HCT116 (cell line): ENCODE measurements at regions not wholly inside any gene's neighbourhood (a gene's known extent, or its start where the extent isn't known, plus 50 kb on each side); places are given as distances from the start of the nearest gene placed in this dataset.

Source experiments
- EZH2 ChIP-seq: fragments of 200-600 bp; sonication (generic); IDR thresholded peaks from 2 replicates; pipeline ENCODE4 v1.6.1; 2017; ENCODE audit warnings: antibody characterized with exemption, mixed run types
- JUND ChIP-seq: IDR thresholded peaks from 2 replicates; pipeline ENCODE4 v1.6.1; 2012
- POLR2A ChIP-seq: IDR thresholded peaks from 2 replicates; pipeline ENCODE4 v1.7.0; 2011; ENCODE audit warnings: borderline replicate concordance; ENCODE audit not compliant: insufficient read depth, insufficient read length; ENCODE audit errors: extremely low read depth
- YY1 ChIP-seq: IDR thresholded peaks from 2 replicates; pipeline ENCODE4 v1.6.1; 2011; ENCODE audit warnings: low read length, low read depth, moderate library complexity, mild to moderate bottlenecking; ENCODE audit not compliant: insufficient replicate concordance; ENCODE audit errors: extremely low read depth
- TF ChIP-seq, protein P1 (sequence below), 3 experiments: fragments of 200-600 bp in 1 of 3; sonication (generic) in 1 of 3; IDR thresholded peaks in 2 of 3; conservative IDR thresholded peaks in 1 of 3; 2 replicates each; pipeline ENCODE4 v1.5.1; 2012 to 2017; ENCODE audit warnings: low read depth in 2 of 3, low read length in 2 of 3, antibody characterized with exemption in 1 of 3, borderline replicate concordance in 1 of 3, control low read depth in 1 of 3, mild to moderate bottlenecking in 1 of 3, mixed read lengths in 1 of 3, mixed run types in 1 of 3, moderate library complexity in 1 of 3; ENCODE audit not compliant: insufficient read depth in 1 of 3

GRCh38 chr2:82268446-82268845, 1963.9 kb upstream of the LRRTM1 start:
- TF ChIP-seq, protein P1, sequence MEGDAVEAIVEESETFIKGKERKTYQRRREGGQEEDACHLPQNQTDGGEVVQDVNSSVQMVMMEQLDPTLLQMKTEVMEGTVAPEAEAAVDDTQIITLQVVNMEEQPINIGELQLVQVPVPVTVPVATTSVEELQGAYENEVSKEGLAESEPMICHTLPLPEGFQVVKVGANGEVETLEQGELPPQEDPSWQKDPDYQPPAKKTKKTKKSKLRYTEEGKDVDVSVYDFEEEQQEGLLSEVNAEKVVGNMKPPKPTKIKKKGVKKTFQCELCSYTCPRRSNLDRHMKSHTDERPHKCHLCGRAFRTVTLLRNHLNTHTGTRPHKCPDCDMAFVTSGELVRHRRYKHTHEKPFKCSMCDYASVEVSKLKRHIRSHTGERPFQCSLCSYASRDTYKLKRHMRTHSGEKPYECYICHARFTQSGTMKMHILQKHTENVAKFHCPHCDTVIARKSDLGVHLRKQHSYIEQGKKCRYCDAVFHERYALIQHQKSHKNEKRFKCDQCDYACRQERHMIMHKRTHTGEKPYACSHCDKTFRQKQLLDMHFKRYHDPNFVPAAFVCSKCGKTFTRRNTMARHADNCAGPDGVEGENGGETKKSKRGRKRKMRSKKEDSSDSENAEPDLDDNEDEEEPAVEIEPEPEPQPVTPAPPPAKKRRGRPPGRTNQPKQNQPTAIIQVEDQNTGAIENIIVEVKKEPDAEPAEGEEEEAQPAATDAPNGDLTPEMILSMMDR (IDR thresholded peaks at IDR 0.05 in 2 of 3, conservative IDR thresholded peaks at IDR 0.05 in 1 of 3; ENCODE audit: borderline replicate concordance in 1 of 3, insufficient read depth in 1 of 3, low read depth in 2 of 3, low read length in 2 of 3): no peak
- TF ChIP-seq JUND (no peak), EZH2 (no peak), POLR2A (no peak), YY1 (no peak)
